ENCODE measurements at regions not wholly inside any gene's neighbourhood (a gene's known extent, or its start where the extent isn't known, plus 50 kb on each side); places are given as distances from the start of the nearest gene placed in this dataset.
"Not testable (repeated sequence)": the region's sequence is repeated elsewhere in the genome, so short reads cannot be mapped to it uniquely, and the experiment has no call there.

DNA sequence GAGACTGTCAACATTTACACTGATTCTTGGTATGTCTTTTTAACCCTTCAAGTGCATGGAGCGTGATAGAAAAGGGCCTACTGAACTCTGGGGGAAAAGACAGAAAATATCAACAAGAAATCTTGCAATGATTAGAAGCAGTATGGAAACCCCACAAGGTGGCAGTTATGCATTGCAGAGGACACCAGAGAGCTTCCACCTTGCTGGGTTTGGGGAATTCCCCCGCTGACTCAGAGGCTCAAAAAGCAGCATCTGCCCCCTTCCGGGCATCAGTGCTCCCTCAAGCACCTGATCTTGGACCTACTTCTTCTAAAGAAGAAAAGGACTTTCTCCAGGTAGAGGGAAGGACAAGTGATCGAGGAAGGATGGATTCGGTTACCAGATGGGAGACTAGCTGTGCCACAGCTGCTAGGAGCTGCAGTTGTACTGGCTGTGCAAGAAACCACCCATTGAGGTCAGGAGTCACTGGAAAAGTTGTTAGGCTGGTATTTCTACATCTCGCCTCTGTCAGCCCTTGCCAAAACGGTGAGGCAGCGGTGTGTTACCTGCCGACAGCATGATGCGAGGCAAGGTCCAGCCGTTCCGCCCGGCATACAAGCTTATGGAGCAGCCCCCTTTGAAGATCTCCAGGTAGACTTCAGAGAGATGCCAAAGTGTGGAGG, 102.8 kb upstream of the OSBPL11 start:
- H3K4me1 ChIP-seq (ENCODE audit: low read length); H3K27me3 ChIP-seq (replicated peaks; ENCODE audit: insufficient read depth, low read length); H3K4me3 ChIP-seq (ENCODE audit: low read length); H4K20me1 ChIP-seq (ENCODE audit: insufficient read depth, low read length); H2AFZ ChIP-seq (ENCODE audit: low read length); H3K79me2 ChIP-seq (ENCODE audit: low read length); H3F3A ChIP-seq (ENCODE audit: insufficient read depth, low read length); H3K9me2 ChIP-seq (replicated peaks; ENCODE audit: insufficient read depth, low read length); H3K36me3 ChIP-seq (replicated peaks; ENCODE audit: insufficient read depth, low read length); H3K4me2 ChIP-seq (ENCODE audit: low read depth, low read length); H3K27ac ChIP-seq (ENCODE audit: low read length); H3K9me3 ChIP-seq (replicated peaks; ENCODE audit: insufficient read depth, low read length); H3K9ac ChIP-seq (ENCODE audit: low read length): not testable (repeated sequence)
- TF ChIP-seq, protein P1, sequence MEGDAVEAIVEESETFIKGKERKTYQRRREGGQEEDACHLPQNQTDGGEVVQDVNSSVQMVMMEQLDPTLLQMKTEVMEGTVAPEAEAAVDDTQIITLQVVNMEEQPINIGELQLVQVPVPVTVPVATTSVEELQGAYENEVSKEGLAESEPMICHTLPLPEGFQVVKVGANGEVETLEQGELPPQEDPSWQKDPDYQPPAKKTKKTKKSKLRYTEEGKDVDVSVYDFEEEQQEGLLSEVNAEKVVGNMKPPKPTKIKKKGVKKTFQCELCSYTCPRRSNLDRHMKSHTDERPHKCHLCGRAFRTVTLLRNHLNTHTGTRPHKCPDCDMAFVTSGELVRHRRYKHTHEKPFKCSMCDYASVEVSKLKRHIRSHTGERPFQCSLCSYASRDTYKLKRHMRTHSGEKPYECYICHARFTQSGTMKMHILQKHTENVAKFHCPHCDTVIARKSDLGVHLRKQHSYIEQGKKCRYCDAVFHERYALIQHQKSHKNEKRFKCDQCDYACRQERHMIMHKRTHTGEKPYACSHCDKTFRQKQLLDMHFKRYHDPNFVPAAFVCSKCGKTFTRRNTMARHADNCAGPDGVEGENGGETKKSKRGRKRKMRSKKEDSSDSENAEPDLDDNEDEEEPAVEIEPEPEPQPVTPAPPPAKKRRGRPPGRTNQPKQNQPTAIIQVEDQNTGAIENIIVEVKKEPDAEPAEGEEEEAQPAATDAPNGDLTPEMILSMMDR (IDR thresholded peaks at IDR 0.05; ENCODE audit: low read length), result peak; percentile 38
- DNase-seq, result peak; percentile 66

DNA sequence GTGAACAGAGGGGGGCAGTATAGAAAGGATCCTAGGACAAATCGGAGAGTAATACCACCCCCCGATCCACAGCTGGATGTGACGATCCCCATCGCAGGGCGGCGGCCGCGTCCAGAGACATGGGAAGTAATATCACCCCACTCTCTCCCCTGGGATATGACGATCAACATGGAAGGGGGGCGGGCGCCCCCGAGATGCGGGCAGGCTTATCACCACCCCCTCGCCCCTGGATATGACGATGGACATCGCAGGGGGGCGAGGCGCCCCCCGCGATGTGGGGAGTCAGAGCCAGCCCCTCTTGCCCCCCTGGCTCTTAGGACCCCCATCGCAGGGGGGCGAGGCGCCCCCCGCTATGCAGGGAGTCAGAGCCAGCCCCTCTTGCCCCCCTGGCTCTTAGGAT, 120.4 kb upstream of the OSBPL11 start:
- Histone ChIP-seq H3K9me2 (replicated peaks; ENCODE audit: insufficient read depth, low read length) (no peaks in the 10 kb centered on the region), H3K79me2 (ENCODE audit: low read length) (no peaks in the 10 kb centered on the region), H3K27me3 (replicated peaks; ENCODE audit: insufficient read depth, low read length) (no peaks in the 10 kb centered on the region), H2AFZ (ENCODE audit: low read length) (no peak overlapping the region), H3K27ac (ENCODE audit: low read length) (no peak overlapping the region), H3K9ac (ENCODE audit: low read length) (no peak overlapping the region), H3K4me3 (ENCODE audit: low read length) (no peak overlapping the region), H3K4me1 (ENCODE audit: low read length) (no peaks in the 10 kb centered on the region), H3K36me3 (replicated peaks; ENCODE audit: insufficient read depth, low read length) (no peaks in the 10 kb centered on the region), H3K4me2 (ENCODE audit: low read depth, low read length) (no peak overlapping the region), H4K20me1 (ENCODE audit: insufficient read depth, low read length) (no peaks in the 10 kb centered on the region), H3F3A (ENCODE audit: insufficient read depth, low read length) (no peaks in the 10 kb centered on the region), H3K9me3 (replicated peaks; ENCODE audit: insufficient read depth, low read length) (no peaks in the 10 kb centered on the region)
- DNase-seq, result no peak
- TF ChIP-seq, protein P1 (IDR thresholded peaks at IDR 0.05; ENCODE audit: low read length), result no peak
- TF ChIP-seq EZH2phosphoT487 (IDR thresholded peaks at IDR 0.05; ENCODE audit: low read length) (no peak), EZH2 (optimal IDR thresholded peaks at IDR 0.05; ENCODE audit: low read depth, low read length) (no peak)

DNA sequence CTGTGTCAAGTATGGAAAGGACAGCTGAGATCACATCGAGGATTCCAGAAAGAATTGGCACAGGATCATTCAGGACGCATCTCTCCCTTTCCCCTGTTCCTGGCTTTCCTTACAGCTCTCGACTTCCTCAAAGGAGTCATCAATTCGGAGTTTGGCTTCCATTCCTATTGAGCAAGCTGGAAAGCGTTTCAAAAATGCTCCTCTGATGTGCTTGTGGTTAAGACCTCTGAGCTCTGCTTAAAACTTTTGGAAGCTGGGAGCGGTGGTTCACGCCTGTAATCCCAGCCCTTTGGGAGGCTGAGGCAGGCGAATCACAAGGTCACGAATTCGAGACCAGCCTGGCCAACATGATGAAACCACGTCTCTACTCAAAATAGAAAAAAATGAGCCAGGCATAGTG, 136.9 kb upstream of the OSBPL11 start:
- not testable (repeated sequence) for H2AFZ ChIP-seq (ENCODE audit: low read length); H3F3A ChIP-seq (ENCODE audit: insufficient read depth, low read length); H3K79me2 ChIP-seq (ENCODE audit: low read length); H3K9me3 ChIP-seq (replicated peaks; ENCODE audit: insufficient read depth, low read length); H3K27me3 ChIP-seq (replicated peaks; ENCODE audit: insufficient read depth, low read length); H3K27ac ChIP-seq (ENCODE audit: low read length); H3K4me1 ChIP-seq (ENCODE audit: low read length); H3K9ac ChIP-seq (ENCODE audit: low read length); H3K4me2 ChIP-seq (ENCODE audit: low read depth, low read length); DNase-seq; H3K4me3 ChIP-seq (ENCODE audit: low read length); H3K36me3 ChIP-seq (replicated peaks; ENCODE audit: insufficient read depth, low read length); H4K20me1 ChIP-seq (ENCODE audit: insufficient read depth, low read length); H3K9me2 ChIP-seq (replicated peaks; ENCODE audit: insufficient read depth, low read length)

DNA sequence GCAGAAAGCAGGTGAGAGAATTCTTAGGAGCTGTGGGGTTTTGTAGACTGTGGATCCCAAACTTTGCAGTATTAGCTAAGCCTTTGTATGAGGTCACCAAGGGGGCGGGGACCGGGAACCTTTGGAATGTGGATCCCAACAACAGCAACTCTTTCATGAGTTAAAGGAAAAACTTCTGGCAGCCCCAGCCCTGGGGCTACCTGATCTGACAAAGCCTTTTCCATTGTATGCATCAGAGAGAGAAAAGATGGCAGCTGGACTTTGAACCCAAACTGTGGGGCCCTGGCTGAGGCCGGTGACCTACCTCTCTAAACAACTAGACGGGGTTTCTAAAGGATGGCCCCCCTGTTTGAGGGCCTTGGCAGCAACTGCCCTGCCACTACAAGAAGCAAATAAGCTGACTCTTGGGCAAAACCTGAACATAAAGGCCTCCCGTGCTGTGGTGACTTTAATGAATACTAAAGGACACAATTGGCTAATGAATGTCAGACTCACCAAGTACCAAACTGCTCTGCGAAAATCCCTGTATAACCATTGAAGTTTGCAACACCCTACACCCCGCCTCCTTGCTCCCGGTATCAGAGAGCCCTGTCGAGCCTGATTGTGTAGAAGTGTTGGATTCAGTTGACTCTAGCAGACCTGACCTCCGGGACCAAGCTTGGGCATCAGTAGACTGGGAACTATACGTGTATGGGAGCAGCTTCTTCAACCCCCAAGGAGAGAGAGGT, 146.9 kb upstream of the OSBPL11 start:
- H3K4me2 ChIP-seq (ENCODE audit: low read depth, low read length); H3K9me3 ChIP-seq (replicated peaks; ENCODE audit: insufficient read depth, low read length); H3K27me3 ChIP-seq (replicated peaks; ENCODE audit: insufficient read depth, low read length); H3K9ac ChIP-seq (ENCODE audit: low read length); H3K4me1 ChIP-seq (ENCODE audit: low read length); H3K4me3 ChIP-seq (ENCODE audit: low read length); H3K79me2 ChIP-seq (ENCODE audit: low read length); H3K36me3 ChIP-seq (replicated peaks; ENCODE audit: insufficient read depth, low read length); DNase-seq; H3K27ac ChIP-seq (ENCODE audit: low read length); H3K9me2 ChIP-seq (replicated peaks; ENCODE audit: insufficient read depth, low read length); H3F3A ChIP-seq (ENCODE audit: insufficient read depth, low read length); H4K20me1 ChIP-seq (ENCODE audit: insufficient read depth, low read length): not testable (repeated sequence)
- 0 out of 2 replicates have a peak overlapping the region, but pooled peaks have one; percentile 42 for H2AFZ ChIP-seq (ENCODE audit: low read length)
